ENCODE measurements at regions not wholly inside any gene's neighbourhood (a gene's known extent, or its start where the extent isn't known, plus 50 kb on each side); places are given as distances from the start of the nearest gene placed in this dataset.

DNA sequence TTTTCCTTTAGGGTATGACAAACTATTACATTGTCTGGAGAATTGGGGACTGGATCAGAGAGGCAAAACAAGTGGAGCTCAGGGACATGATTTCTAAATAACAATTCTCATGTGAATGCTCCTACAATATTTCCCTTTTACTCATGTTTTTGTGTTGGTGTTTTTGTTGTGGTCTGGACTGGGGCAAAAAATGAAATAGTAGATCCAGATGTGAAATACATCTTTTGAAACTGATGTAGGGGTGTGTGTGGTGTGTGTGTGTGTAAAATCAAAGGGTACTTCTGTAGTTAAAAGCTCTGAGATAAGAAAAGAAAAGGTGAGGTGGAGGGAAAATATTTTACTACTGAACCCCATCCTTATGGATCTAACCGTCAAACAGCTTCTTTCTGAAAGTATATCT lies 188.4 kb upstream of the RPL34 start:
- CTCF ChIA-PET, result interaction anchor here (0.6 kb wide), 1 partner anchor 379 kb away, joined by 3 read pairs; no protein-coding TSS in a partner anchor
- no peaks in the 10 kb centered on the region for H3K9me3 ChIP-seq (ENCODE audit: control insufficient read depth, insufficient read depth, low read depth, low read length)
- TF ChIP-seq ZBTB20 (tag by site-specific recombination; IDR thresholded peaks at IDR 0.05) (no peak), ZNF48 (tag by site-specific recombination; IDR thresholded peaks at IDR 0.05) (no peak), ZNF555 (tag by site-specific recombination; conservative IDR thresholded peaks at IDR 0.05) (no peak), REPIN1 (tag by site-specific recombination; IDR thresholded peaks at IDR 0.05; ENCODE audit: low read depth) (no peak), ZNF37A (tag by site-specific recombination; IDR thresholded peaks at IDR 0.05) (no peak), ZNF518A (tag by site-specific recombination; conservative IDR thresholded peaks at IDR 0.05; ENCODE audit: low read depth) (no peak), ZNF214 (tag by site-specific recombination; IDR thresholded peaks at IDR 0.05; ENCODE audit: borderline replicate concordance) (no peak), ZBTB11 (tag by site-specific recombination; conservative IDR thresholded peaks at IDR 0.05; ENCODE audit: low read depth) (no peak), ZBTB7A (tag by site-specific recombination; IDR thresholded peaks at IDR 0.05; ENCODE audit: low read depth) (no peak), KLF10 (tag by site-specific recombination; IDR thresholded peaks at IDR 0.05) (no peak)
- TF ChIP-seq, protein P1, sequence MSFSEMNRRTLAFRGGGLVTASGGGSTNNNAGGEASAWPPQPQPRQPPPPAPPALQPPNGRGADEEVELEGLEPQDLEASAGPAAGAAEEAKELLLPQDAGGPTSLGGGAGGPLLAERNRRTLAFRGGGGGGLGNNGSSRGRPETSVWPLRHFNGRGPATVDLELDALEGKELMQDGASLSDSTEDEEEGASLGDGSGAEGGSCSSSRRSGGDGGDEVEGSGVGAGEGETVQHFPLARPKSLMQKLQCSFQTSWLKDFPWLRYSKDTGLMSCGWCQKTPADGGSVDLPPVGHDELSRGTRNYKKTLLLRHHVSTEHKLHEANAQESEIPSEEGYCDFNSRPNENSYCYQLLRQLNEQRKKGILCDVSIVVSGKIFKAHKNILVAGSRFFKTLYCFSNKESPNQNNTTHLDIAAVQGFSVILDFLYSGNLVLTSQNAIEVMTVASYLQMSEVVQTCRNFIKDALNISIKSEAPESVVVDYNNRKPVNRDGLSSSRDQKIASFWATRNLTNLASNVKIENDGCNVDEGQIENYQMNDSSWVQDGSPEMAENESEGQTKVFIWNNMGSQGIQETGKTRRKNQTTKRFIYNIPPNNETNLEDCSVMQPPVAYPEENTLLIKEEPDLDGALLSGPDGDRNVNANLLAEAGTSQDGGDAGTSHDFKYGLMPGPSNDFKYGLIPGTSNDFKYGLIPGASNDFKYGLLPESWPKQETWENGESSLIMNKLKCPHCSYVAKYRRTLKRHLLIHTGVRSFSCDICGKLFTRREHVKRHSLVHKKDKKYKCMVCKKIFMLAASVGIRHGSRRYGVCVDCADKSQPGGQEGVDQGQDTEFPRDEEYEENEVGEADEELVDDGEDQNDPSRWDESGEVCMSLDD (tag by site-specific recombination; IDR thresholded peaks at IDR 0.05), result no peak
- TF ChIP-seq, protein P2, sequence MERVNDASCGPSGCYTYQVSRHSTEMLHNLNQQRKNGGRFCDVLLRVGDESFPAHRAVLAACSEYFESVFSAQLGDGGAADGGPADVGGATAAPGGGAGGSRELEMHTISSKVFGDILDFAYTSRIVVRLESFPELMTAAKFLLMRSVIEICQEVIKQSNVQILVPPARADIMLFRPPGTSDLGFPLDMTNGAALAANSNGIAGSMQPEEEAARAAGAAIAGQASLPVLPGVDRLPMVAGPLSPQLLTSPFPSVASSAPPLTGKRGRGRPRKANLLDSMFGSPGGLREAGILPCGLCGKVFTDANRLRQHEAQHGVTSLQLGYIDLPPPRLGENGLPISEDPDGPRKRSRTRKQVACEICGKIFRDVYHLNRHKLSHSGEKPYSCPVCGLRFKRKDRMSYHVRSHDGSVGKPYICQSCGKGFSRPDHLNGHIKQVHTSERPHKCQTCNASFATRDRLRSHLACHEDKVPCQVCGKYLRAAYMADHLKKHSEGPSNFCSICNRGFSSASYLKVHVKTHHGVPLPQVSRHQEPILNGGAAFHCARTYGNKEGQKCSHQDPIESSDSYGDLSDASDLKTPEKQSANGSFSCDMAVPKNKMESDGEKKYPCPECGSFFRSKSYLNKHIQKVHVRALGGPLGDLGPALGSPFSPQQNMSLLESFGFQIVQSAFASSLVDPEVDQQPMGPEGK (tag by site-specific recombination; IDR thresholded peaks at IDR 0.05), result no peak
- TF ChIP-seq, protein P3, sequence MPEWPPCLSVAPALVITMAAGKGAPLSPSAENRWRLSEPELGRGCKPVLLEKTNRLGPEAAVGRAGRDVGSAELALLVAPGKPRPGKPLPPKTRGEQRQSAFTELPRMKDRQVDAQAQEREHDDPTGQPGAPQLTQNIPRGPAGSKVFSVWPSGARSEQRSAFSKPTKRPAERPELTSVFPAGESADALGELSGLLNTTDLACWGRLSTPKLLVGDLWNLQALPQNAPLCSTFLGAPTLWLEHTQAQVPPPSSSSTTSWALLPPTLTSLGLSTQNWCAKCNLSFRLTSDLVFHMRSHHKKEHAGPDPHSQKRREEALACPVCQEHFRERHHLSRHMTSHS (tag by site-specific recombination; IDR thresholded peaks at IDR 0.05), result no peak
- TF ChIP-seq, protein P4, sequence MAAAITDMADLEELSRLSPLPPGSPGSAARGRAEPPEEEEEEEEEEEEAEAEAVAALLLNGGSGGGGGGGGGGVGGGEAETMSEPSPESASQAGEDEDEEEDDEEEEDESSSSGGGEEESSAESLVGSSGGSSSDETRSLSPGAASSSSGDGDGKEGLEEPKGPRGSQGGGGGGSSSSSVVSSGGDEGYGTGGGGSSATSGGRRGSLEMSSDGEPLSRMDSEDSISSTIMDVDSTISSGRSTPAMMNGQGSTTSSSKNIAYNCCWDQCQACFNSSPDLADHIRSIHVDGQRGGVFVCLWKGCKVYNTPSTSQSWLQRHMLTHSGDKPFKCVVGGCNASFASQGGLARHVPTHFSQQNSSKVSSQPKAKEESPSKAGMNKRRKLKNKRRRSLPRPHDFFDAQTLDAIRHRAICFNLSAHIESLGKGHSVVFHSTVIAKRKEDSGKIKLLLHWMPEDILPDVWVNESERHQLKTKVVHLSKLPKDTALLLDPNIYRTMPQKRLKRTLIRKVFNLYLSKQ (tag by site-specific recombination; IDR thresholded peaks at IDR 0.05; ENCODE audit: borderline replicate concordance), result no peak
- TF ChIP-seq, protein P5, sequence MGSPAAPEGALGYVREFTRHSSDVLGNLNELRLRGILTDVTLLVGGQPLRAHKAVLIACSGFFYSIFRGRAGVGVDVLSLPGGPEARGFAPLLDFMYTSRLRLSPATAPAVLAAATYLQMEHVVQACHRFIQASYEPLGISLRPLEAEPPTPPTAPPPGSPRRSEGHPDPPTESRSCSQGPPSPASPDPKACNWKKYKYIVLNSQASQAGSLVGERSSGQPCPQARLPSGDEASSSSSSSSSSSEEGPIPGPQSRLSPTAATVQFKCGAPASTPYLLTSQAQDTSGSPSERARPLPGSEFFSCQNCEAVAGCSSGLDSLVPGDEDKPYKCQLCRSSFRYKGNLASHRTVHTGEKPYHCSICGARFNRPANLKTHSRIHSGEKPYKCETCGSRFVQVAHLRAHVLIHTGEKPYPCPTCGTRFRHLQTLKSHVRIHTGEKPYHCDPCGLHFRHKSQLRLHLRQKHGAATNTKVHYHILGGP (tag by site-specific recombination; IDR thresholded peaks at IDR 0.05), result no peak
- TF ChIP-seq, protein P6, sequence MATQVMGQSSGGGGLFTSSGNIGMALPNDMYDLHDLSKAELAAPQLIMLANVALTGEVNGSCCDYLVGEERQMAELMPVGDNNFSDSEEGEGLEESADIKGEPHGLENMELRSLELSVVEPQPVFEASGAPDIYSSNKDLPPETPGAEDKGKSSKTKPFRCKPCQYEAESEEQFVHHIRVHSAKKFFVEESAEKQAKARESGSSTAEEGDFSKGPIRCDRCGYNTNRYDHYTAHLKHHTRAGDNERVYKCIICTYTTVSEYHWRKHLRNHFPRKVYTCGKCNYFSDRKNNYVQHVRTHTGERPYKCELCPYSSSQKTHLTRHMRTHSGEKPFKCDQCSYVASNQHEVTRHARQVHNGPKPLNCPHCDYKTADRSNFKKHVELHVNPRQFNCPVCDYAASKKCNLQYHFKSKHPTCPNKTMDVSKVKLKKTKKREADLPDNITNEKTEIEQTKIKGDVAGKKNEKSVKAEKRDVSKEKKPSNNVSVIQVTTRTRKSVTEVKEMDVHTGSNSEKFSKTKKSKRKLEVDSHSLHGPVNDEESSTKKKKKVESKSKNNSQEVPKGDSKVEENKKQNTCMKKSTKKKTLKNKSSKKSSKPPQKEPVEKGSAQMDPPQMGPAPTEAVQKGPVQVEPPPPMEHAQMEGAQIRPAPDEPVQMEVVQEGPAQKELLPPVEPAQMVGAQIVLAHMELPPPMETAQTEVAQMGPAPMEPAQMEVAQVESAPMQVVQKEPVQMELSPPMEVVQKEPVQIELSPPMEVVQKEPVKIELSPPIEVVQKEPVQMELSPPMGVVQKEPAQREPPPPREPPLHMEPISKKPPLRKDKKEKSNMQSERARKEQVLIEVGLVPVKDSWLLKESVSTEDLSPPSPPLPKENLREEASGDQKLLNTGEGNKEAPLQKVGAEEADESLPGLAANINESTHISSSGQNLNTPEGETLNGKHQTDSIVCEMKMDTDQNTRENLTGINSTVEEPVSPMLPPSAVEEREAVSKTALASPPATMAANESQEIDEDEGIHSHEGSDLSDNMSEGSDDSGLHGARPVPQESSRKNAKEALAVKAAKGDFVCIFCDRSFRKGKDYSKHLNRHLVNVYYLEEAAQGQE (tag by site-specific recombination; IDR thresholded peaks at IDR 0.05), result no peak

More for the DNA sequence above, 188.4 kb upstream of the RPL34 start:
- no peak overlapping the region for H3K4me3 ChIP-seq (ENCODE audit: low read depth, low read length)
- H3K36me3 ChIP-seq (ENCODE audit: control insufficient read depth in 2 of 2, insufficient read depth in 1 of 2, low read length in 2 of 2), result no peaks in the 10 kb centered on the region
- no peaks in the 10 kb centered on the region for H3K4me1 ChIP-seq (ENCODE audit: control insufficient read depth, insufficient read depth, low read length)
- H3K27ac ChIP-seq (ENCODE audit: extremely low read depth, low read depth, low read length), result no peak overlapping the region
- POLR2A ChIA-PET, result interaction anchor here (0.6 kb wide), 1 partner anchor 17 kb away, joined by 3 read pairs; no protein-coding TSS in a partner anchor
